B cell (primary cell): ENCODE measurements at regions not wholly inside any gene's neighbourhood (a gene's known extent, or its start where the extent isn't known, plus 50 kb on each side); places are given as distances from the start of the nearest gene placed in this dataset.

Source experiments
- ATAC-seq: fragments of 200-7000 bp; cut with Tn5 transposase; one replicate; pipeline ENCODE4 v1.10.0; 2021; ENCODE audit warnings: low read depth, mild to moderate bottlenecking, moderate number of reproducible peaks, moderate library complexity
- CTCF ChIA-PET: fragments of 350-600 bp; sonication (Branson Sonifier 250); formaldehyde crosslinking; loops from one replicate; lab custom pipeline; 2021; ENCODE audit warnings: antibody characterized with exemption, inconsistent platforms; lab: Charles Lee
- POLR2A ChIA-PET: fragments of 350-600 bp; sonication (Branson Sonifier 250); formaldehyde crosslinking; loops from one replicate; lab custom pipeline; 2021; ENCODE audit warnings: antibody characterized with exemption; lab: Charles Lee
- DNase-seq: peaks from one replicate; pipeline ENCODE4 v3.0.0; 2013
- H2AFZ ChIP-seq: 2 replicates; pipeline ENCODE4 v1.6.1; 2012; ENCODE audit warnings: mild to moderate bottlenecking, low read depth, low read length; ENCODE audit not compliant: insufficient read depth, poor library complexity, severe bottlenecking
- H3K27ac ChIP-seq, 2 donors: 1 replicate in 1 of 2; 2 replicates in 1 of 2; pipeline ENCODE4 v1.5.1; 2012 to 2013; ENCODE audit warnings: low read length in 2 of 2, mild to moderate bottlenecking in 2 of 2, moderate library complexity in 1 of 2
- H3K27me3 ChIP-seq, 4 experiments: fragments of 200-600 bp in 1 of 4; sonication (generic) in 1 of 4; replicated peaks in 1 of 4; 1 replicate in 2 of 4; 2 replicates in 2 of 4; pipeline versions ENCODE4 v1.6.1 to v1.7.0; 2013 to 2016; ENCODE audit warnings: low read length in 3 of 4, mild to moderate bottlenecking in 2 of 4, mixed read lengths in 1 of 4, moderate library complexity in 1 of 4; ENCODE audit not compliant: insufficient read depth in 4 of 4, control insufficient read depth in 3 of 4; ENCODE audit errors: control extremely low read depth in 1 of 4
- H3K36me3 ChIP-seq, 2 experiments: replicated peaks in 1 of 2; 1 replicate in 1 of 2; 2 replicates in 1 of 2; pipeline versions ENCODE4 v1.6.1 to v1.7.1; 2013; ENCODE audit warnings: low read length in 1 of 2; ENCODE audit not compliant: insufficient read depth in 2 of 2, control insufficient read depth in 1 of 2; ENCODE audit errors: control extremely low read depth in 1 of 2, extremely low read depth in 1 of 2
- H3K4me1 ChIP-seq, 2 donors: fragments of 200-600 bp in 1 of 2; sonication (generic) in 1 of 2; 1 replicate in 1 of 2; 2 replicates in 1 of 2; pipeline versions ENCODE4 v1.5.1 to v1.6.1; 2013 to 2017; ENCODE audit warnings: low read length in 2 of 2; ENCODE audit not compliant: control insufficient read depth in 2 of 2, insufficient read depth in 2 of 2
- H3K4me2 ChIP-seq: replicated peaks from 2 replicates; pipeline ENCODE3; 2012; ENCODE audit warnings: mild to moderate bottlenecking, low read depth, low read length; ENCODE audit not compliant: poor library complexity, severe bottlenecking
- H3K4me3 ChIP-seq, 5 experiments: fragments of 200-600 bp in 1 of 5; sonication (generic) in 1 of 5; 1 replicate in 3 of 5; 2 replicates in 2 of 5; pipeline versions ENCODE4 v1.5.1 to v1.7.0; 2011 to 2016; ENCODE audit warnings: low read length in 4 of 5, mild to moderate bottlenecking in 4 of 5, low read depth in 2 of 5, control low read depth in 1 of 5, moderate library complexity in 1 of 5; ENCODE audit not compliant: insufficient read depth in 1 of 5; ENCODE audit errors: control extremely low read depth in 1 of 5, extremely low read depth in 1 of 5
- H3K79me2 ChIP-seq: fragments of 200-600 bp; sonication (generic); one replicate; pipeline ENCODE4 v1.6.0; 2016; ENCODE audit warnings: low read length; ENCODE audit not compliant: control insufficient read depth, insufficient read depth
- H3K9ac ChIP-seq: fragments of 200-600 bp; sonication (generic); 2 replicates; pipeline ENCODE4 v1.6.1; 2017; ENCODE audit warnings: mild to moderate bottlenecking, low read length, moderate library complexity
- H3K9me3 ChIP-seq, 3 donors: one replicate each; pipeline versions ENCODE4 v1.6.1 to v1.7.1; 2013; ENCODE audit warnings: low read length in 2 of 3; ENCODE audit not compliant: control insufficient read depth in 2 of 3, insufficient read depth in 1 of 3; ENCODE audit errors: control extremely low read depth in 1 of 3
- H4K20me1 ChIP-seq: 2 replicates; pipeline ENCODE4 v1.6.0; 2012; ENCODE audit warnings: mild to moderate bottlenecking, low read length; ENCODE audit not compliant: insufficient read depth, control insufficient read depth, poor library complexity, severe bottlenecking
- H3K27ac Mint-ChIP-seq: one replicate; pipeline ENCODE4 v1.8.0; 2021; ENCODE audit warnings: mixed read lengths
- H3K27me3 Mint-ChIP-seq: one replicate; pipeline ENCODE4 v1.8.0; 2021; ENCODE audit warnings: mixed read lengths
- H3K4me1 Mint-ChIP-seq: one replicate; pipeline ENCODE4 v1.8.0; 2021; ENCODE audit warnings: mixed read lengths
- H3K4me3 Mint-ChIP-seq: one replicate; pipeline ENCODE4 v1.8.0; 2021; ENCODE audit warnings: mixed read lengths
- H3K9me3 Mint-ChIP-seq: one replicate; pipeline ENCODE4 v1.8.0; 2022; ENCODE audit warnings: mixed read lengths; ENCODE audit not compliant: insufficient read depth
- CTCF ChIP-seq: fragments of 200-600 bp; IDR thresholded peaks from one replicate; pipeline ENCODE4 v1.8.0; 2022; ENCODE audit warnings: antibody characterized with exemption, mild to moderate bottlenecking
- EZH2 ChIP-seq: IDR thresholded peaks from 2 replicates; pipeline ENCODE4 v1.6.1; 2012; ENCODE audit warnings: borderline replicate concordance, low read depth, mild to moderate bottlenecking, moderate library complexity, low read length; ENCODE audit not compliant: insufficient read depth, poor library complexity, severe bottlenecking
- WGBS: methylation state at CpG from one replicate; pipeline ENCODE4 v1.1.5; 2013; ENCODE audit warnings: missing lambda C conversion rate; ENCODE audit not compliant: insufficient coverage; 5-methylcytosine and 5-hydroxymethylcytosine counted together
- intact Hi-C: fragments of 100-400 bp; cut with micrococcal nuclease; formaldehyde crosslinking; loops from one replicate; pipeline ENCODE4 v1.10.0; 2022

GRCh38 chr3:194281766-194282165 is 69.4 kb downstream of the CPN2 start:
- TF ChIP-seq EZH2 (no peak), CTCF (no peak)
- 70% methylated on average over 2 of the region's 10 CpGs for WGBS
- H3K9ac ChIP-seq = no peak overlapping the region
- no peak overlapping the region for H3K4me2 ChIP-seq
- no peak overlapping the region for H3K4me3 Mint-ChIP-seq
- H3K79me2 ChIP-seq = no peaks in the 10 kb centered on the region
- no peaks in the 10 kb centered on the region for H4K20me1 ChIP-seq
- H3K27me3 Mint-ChIP-seq = peaks cover 18% of the 10 kb centered on the region
- no peaks in the 10 kb centered on the region for H3K4me1 ChIP-seq
- H3K27ac ChIP-seq = no peak overlapping the region
- no peaks in the 10 kb centered on the region for H3K4me1 Mint-ChIP-seq
- no peak overlapping the region for H2AFZ ChIP-seq
- intact Hi-C loops = no loop called here
- H3K9me3 ChIP-seq = no peaks in the 10 kb centered on the region
- H3K4me3 ChIP-seq = no peak overlapping the region
- no peak for ATAC-seq
- peaks cover 0 to 31% (median 6%) of the 10 kb centered on the region in 4 experiments for H3K27me3 ChIP-seq
- ChIA-PET CTCF (no interaction called here), POLR2A (no interaction called here)
- DNase-seq = no peak
- H3K9me3 Mint-ChIP-seq = no peaks in the 10 kb centered on the region
- H3K27ac Mint-ChIP-seq = no peak overlapping the region
- H3K36me3 ChIP-seq = no peaks in the 10 kb centered on the region

GRCh38 chr3:194282436-194283122 is 68.5 kb downstream of the CPN2 start:
- POLR2A ChIA-PET = no interaction called here
- no peaks in the 10 kb centered on the region for H4K20me1 ChIP-seq
- WGBS = 96% methylated on average over 13 of the region's 15 CpGs
- ATAC-seq (no peak), DNase-seq (no peak)
- H3K27me3 ChIP-seq = peaks cover 0 to 28% (median 7%) of the 10 kb centered on the region in 4 experiments
- no peak overlapping the region for H3K9ac ChIP-seq
- no peak overlapping the region for H3K27ac ChIP-seq
- CTCF ChIA-PET = interaction anchor here (0.8 kb wide), 1 partner anchor 51 kb away, joined by 3 read pairs; no protein-coding TSS in a partner anchor
- H3K4me2 ChIP-seq = no peak overlapping the region
- H2AFZ ChIP-seq = no peak overlapping the region
- Mint-ChIP-seq H3K27ac (no peak overlapping the region), H3K4me3 (no peak overlapping the region), H3K9me3 (no peaks in the 10 kb centered on the region), H3K4me1 (no peaks in the 10 kb centered on the region), H3K27me3 (peaks cover 23% of the 10 kb centered on the region)
- no peaks in the 10 kb centered on the region for H3K36me3 ChIP-seq
- TF ChIP-seq EZH2 (no peak), CTCF (no peak)
- H3K4me3 ChIP-seq = no peak overlapping the region
- intact Hi-C loops = no loop called here
- H3K4me1 ChIP-seq = no peaks in the 10 kb centered on the region
- no peaks in the 10 kb centered on the region for H3K9me3 ChIP-seq
- H3K79me2 ChIP-seq = no peaks in the 10 kb centered on the region
